ENCODE measurements at regions not wholly inside any gene's neighbourhood (a gene's known extent, or its start where the extent isn't known, plus 50 kb on each side); places are given as distances from the start of the nearest gene placed in this dataset.
A peak's percentile ranks its signal among the peaks of the same experiment; 100 is the strongest.
"Not testable (repeated sequence)": the region's sequence is repeated elsewhere in the genome, so short reads cannot be mapped to it uniquely, and the experiment has no call there.

DNA sequence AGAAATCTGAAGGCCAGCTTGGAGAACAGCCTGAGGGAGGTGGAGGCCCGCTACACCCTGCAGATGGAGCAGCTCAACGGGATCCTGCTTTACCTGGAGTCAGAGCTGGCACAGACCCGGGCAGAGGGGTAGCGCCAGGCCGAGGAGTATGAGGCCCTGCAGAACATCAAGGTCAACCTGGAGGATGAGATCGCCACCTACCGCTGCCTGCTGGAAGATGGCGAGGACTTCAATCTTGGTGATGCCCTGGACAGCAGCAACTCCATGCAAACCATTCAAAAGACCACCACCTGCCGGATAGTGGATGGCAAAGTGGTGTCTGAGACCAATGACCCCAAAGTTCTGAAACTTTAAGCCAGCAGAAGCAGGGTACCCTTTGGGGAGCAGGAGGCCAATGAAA lies 318.4 kb downstream of the ZFHX3 start:
- DNase-seq: not testable (repeated sequence)

DNA sequence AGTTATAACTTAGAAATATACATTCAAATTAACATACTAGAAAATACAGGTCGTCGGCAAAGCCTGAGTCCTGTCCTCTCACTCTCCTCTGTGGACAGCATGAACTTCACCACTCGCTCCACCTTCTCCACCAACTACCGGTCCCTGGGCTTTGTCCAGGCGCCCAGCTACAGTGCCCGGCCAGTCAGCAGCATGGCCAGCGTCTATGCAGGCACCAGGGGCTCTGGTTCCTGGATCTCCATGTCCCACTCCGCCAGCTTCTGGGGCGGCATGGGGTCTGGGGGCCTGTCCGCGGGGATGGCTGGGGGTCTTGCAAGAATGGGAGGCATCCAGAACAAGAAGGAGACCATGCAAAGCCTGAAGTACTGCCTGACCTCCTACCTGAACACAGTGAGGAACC lies 319.4 kb downstream of the ZFHX3 start:
- DNase-seq: no peak

DNA sequence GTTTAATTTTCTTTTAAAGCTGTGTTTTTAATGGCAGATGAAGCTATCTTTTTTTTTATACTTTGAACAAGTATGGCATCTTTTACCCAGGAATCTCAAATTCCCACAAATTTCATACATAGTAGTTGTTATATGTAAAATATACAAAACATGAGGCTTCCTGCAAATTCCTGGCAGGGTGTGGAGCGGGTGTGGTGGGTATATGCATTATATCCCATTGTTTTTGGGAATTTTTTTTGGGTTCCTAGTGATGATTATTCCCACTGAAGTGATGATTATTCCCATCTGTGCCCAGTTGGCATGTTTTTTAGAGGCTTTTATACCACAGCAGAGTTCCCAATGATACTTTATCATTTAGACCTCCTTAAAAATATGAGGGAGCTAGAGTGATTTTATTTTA lies 320.4 kb downstream of the ZFHX3 start:
- no peak for DNase-seq

DNA sequence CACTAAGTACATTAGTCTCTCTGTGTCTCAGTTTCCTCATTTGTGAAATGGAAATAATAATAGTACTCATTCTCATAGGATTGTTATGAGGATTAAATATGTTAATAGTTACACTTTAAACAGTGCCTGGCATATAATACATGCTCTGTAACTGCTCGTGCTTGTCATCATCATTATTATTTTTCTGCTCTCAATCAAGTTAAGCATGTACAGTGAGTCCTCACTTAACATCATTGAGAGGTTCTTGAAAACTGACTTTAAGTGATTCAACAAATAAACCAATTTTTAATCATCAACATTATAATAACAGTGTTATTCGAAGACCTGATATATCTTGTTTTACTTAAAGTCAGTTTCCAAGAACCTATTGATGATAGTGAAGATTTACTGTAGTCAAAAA lies 322.3 kb downstream of the ZFHX3 start:
- no peak for DNase-seq

DNA sequence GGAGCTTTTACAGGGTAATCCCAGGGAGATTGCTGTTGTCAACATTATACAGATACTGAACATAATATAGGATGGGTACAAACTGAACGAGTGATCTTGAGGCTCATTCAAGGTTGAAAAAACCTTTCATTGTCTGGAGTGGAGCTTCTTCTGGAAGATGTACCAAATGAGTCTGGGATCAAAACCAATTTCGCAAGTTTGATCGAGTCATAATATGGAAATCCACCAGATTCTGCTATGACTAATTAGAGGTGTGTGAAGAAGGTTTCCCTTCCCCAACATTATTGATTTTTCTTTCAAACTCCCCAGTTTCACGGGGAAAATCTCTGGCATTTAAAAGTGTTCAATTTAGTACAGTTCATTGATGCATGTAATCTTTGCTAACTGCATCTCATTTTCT lies 324.1 kb downstream of the ZFHX3 start:
- DNase-seq: no peak

DNA sequence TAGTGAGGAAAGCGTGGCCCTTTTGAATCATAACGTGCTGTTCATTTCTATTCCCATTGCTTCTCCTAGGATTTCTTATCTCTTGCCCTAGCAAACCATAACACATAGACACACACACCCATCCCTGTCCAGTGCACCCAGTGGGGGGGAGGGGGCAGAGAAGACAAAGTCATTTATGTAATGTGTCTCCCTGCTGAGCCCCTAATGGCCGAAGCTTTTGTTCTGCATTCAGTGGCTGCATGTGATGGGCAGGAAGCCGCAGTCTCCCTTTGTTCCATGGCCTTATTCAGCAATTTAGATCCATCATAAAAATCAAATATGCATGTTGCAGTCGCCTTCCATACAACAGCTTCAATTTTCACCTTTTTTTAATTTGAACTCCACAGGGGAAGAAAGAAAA lies 325.4 kb downstream of the ZFHX3 start:
- DNase-seq: peak; percentile 84

DNA sequence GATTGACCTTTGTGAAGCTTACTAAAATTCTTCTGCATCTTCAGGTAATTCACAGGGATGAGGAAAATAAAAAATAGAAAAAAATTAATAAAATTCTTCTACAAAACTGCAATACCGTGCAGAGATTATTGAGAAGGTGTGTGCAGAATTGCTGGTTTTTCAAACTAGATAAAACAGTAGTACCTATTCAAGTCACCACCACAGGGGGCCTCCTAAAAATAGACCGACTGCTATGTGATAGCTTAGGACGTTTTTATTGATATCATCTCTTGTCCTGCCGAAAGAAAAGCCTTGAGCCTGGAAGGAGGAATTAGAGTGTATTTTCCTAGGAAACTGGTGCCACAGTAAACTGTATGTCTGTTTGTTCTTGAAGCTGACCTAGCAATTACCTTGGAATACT lies 325.9 kb downstream of the ZFHX3 start:
- peak; percentile 84 for DNase-seq

DNA sequence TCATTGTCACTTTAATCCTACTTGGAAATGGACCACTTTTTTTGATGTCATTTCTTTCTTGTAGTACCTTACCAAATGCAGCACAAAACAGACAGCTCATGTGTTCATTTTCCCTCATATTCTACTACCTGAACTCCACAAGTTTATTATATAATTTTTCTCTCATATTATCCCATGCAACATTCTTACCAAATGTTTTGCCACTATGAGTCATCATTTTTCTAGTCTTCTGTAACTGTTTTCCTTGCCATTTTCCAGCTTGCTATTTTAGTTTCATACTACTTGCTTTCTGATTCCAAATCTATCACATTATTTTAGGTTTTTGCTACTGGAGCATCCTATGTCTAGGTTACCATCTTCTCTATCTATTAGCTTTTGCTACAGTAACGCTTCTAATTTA lies 332.7 kb downstream of the ZFHX3 start:
- DNase-seq: no peak

DNA sequence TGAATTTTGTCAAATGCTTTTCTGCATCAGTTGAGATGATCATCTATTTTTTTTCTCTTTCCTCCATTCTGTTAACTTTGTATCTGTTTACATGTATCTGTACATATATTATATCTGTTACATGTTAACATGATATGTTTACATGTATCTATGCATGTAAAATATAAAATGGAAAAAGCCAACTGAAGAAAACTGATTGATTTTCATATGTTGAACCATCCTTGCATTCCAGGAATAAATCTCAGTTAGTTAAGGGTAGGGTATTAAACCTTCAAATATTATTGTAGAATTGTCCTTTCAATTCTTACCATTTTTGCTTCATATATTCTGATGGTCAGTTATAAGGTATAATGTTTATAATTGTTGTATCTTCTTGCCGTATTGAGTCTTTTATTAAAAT lies 336.1 kb downstream of the ZFHX3 start:
- DNase-seq: no peak

DNA sequence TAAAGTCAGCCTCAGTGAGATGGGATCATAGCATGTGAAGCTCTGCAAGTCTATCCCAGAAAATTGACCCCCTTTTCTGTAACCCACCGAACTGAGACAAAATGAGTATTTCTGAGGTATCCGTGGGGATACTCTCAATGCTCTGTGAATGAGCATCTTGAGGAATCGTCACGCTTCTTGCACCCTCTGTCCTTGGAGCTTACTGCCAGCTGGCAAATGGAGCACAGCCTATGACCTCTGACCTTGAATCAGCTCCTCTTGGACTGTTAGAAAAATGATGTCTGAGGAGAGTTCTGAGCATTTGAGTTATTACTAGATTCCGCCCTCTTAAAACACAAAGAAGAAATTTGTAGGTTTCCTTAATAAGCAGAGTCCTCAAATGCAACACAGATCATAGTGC lies 342.1 kb downstream of the ZFHX3 start:
- no peak for DNase-seq

DNA sequence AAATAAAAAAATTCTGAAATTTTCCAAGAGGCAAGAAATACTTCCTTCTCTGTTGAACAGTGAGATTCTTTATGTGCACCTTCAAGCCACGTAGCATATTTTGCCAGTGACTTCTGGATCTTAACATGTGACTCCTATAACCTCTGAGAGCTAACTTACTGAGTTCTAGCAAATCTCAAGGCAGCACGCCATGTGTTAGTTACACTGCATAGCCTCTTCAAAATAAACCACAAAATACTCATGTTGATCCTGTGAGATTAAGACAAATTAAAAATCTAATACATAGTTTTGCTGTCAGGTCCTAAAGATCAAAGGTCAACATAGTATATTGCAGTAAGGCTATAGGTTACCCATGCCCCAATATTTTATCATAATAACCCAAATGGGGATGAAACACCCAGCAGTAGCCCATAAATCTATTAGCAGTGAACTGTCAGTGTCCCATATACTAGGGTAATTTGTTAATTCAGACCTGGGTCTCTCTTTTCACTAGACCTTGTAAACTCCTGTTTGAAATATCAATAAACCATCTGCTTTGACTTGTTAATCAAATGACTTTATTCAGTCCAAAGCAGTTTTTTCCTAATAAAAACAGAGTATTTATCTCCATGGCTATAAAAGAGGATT lies 343.1 kb downstream of the ZFHX3 start:
- no peak for DNase-seq

DNA sequence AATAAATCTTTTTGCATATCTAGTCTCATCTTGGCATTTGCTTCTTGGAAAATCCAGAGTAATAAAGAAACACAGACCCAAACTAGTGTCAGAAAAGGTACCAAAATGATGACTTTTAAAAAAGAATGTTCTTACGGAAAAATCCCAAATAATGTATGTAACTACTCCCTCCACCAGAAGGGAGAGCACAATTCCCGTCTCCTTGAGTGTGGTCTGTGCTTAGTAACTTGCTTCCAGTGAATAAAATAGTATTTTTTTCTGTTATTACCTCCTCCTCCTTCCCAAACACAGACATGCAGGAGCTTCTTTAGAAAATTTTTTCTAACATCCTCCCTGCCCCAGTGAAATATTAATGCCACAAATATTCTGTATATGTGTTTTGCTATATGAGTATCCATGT lies 358.1 kb downstream of the ZFHX3 start:
- no peak for DNase-seq

DNA sequence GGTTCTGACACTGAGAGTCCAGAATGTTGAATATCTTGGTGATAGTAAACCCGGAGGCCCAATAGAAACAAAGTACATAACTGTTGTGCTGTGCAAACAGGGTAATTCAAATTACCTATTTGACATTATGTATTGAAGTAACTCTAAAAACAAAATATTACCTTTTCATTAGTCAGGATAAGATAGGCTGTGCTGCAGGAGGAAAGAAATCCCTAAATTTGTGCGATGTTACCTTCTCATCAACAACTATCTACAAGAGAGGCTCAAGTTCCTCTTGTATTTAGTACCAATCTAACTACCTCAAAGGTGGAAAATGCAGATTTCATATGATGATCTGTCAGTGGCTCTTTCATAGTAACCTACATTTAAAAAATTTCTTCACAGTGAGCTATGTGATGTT lies 367.2 kb downstream of the ZFHX3 start:
- DNase-seq: no peak

DNA sequence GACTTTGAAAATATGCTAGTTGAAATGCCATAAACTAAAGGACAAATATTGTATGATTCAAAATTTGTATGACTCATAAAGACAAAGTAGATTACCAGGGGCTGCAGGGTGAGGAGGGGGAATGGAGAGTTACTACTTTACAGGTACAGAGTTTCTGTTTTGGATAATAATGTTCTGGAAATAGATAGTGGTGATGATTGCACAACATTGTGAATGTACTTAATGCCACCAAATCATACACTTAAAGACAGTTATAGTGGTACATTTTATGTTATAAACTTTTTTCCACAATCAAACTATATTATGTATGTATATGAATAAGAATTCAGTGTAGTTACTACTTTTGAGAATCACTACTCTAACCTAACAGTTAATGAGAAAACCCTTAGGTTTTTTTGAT lies 368.1 kb downstream of the ZFHX3 start:
- DNase-seq: no peak

DNA sequence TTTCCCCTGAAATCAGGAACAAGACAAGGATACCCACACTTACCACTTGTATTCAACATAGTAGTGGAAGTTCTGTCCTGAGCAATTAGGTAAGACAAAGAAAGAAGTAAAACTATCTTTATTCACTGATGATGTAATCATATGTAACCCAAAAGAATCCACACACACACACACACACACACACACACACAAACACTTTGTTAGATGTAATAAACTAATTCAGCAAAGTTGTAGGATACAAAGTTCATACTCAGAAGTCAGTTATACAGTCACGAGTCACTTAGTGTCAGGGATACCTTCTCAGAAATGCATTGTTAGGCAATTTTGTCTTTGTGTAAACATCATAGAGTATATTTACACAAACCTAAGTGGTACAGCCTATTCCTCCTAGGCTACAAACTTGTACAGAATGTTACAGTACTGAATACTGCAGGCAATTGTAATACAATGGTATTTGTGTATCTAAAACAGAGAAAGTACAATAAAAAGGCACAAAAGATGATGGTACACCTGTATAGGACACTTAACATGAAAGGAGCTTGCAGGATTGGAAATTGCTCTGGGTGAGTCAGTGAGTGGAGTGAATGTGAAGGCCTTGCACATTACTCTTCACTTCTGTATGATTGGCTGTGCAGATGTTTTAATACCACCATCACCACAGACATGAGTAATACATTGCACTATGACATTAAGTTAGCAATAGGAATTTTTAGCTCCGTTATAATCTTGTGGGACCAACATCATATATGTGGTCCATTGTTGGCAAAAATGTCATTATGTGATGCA lies 370.1 kb downstream of the ZFHX3 start:
- no peak for DNase-seq

DNA sequence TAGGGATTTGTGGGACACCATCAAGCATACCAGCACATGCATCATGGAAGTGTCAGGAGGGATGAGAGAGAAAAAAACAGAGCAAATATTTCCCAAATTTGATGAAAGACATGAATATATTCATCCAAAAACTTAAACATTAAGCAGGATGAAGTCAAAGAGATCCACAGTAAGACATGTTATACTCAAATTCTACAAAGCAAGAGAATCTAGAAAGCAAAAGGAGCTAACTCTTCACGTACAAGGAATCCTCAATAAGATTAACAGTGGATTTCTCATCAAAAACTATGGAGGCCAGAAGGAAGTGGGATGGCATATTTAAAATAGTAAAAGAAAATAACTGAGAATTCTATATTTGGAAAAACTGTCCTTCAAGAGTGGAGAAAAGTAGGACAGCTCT lies 374.8 kb downstream of the ZFHX3 start:
- no peak for DNase-seq

DNA sequence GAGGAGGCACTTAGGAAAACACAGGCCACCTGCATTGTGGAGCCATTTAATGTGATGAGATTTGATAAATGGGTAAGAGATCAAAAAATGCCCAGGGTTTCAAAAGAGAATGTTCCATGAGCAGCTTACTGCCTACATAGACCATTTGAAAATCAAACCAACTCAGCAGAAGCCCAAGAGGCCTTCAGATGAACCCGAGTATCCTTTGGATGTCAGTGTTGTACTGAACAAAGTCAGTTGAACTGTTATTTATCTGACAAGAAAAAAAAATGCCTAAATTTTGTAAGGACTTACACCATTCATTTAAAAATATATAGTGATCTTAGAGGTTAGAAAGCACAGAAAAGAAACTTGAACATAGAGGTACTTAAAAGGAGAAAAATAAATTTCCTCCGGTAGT lies 381.7 kb downstream of the ZFHX3 start:
- DNase-seq: peak; percentile 10

DNA sequence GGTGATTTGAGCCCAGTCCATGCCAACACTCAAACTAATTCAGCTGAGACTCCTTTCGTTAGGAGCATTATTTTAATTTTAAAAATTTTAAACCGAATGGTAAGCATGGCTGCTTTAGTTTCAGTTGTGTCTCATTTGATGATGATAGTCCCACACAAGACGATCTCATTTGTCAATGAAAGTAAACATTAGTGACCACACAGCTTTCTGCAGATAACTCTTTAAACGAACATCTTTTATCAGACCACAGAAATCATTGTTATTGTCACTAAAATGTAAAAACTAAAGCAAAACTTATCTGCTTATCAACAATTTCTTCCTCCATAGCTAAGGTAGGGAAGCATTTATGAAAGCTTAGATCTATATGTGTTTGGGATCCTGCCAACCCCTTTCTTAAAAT lies 382.2 kb downstream of the ZFHX3 start:
- DNase-seq: no peak

DNA sequence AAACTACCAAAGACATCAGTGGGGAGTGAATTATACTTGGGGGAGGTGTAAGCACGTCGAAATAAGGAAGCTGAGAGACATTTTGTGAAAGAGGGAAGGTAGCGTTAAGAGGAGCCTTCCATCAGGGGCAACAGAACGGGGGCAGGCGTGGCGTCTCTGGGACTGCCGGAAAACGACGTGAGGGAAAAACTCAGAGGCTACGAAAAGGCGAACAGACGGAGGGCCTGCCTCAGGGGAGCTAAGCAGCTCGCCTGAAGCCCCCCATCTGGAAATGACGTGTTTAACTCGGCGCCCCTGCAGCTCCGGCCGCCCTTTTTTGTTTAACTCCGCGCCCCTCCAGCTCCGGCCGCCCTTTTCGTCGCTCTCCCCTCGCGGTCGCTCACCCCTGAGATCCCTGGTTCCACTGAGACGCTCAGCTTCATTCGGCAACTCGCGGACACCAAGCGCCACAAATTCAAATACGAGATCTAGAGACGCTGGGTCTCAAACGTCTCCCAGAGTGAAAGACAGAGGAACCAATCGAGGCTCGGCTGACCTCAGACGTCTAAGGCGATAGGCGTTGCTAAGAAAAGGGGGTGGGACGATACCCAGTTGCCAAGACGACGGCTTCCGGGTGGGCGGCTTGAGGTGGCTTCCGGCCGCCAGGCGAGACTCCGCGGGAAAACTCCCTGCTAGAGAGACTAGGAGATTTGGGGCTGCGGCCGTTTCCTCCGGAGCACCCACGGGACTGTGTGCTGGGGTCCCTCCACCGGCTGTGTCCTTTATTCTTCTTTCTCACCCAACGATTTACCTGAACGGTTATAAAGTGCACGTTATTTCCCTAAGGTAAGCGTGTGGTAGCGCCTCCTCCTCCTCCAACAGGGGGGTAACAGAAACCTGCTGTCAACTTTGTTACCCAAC lies 383.2 kb downstream of the ZFHX3 start:
- peak; percentile 93 for DNase-seq

DNA sequence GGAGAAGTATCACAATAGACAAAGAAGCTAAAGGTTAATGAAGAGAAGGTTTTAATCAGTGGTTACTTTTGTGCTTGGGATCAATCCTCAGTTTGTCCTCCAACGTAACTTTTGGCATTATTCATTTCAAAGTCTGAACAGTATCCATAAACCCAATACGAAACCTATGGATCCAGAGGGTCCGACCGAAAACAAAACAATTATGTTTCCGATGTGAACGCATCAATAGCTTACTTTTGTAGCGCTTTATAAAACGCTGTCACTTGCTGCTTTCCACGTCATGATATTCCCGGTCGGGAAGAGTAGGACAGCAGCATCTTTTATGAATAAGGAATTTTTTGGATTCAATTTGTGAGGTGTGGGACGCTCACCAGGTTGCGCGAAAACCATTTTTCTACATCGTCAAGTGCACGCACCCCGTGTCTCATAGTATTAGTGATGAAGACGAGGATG lies 383.8 kb downstream of the ZFHX3 start:
- DNase-seq: no peak

DNA sequence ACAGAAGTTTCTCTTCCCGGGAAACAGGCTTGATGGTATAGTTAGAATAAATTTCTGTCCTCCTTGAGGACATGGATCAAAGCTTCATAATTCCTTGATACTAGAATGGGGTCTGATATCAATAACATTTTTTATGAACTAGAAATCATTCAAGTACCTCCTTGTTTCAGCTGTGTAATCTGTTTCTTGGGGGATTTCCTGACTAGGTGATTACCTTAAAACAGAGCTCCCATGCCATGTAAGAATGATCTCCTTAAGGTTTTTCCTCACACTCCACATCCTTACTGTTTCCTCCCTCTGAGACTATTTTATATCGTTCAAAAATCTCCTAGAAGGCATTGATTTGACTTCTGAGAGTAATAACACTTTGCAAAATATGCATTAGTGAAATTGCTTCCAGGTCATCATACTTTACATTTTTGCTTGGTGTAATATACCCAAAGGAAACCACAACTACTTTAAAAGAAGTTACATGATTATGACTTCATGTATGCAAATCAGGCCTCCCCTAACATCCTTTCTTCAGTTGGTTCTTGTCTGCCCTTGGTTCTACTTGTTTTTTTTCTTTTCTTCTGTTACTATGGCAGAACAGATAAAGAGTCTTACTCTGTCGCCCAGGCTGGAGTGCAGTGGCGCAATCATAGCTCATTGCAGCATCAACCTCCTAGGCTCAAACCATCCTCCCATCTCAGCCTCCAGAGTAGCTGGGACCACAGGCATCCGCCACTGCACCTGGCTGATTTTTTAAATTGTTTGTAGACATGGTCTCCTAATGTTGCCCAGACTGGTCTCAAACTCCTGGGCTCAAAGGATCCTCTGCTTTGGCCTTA lies 388.8 kb downstream of the ZFHX3 start:
- no peak for DNase-seq

DNA sequence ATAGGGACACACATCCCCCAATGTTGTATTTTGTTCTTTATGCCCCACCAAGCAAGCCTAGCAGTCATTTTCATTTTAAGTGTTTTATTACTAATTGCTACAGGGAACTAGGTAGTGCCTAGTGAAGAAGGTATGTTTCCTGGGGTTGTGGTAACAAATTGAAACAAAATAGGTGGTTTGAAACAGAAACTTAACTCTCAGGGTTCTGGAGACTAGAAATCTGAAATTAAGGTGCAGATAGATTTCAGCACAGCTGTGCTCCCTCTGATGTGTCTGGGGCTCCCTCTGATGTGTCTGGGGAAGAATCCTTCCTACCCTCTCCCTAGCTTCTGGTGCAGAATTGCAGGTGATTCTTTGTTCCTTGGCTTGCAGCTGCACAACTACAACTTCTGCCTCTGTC lies 390.1 kb downstream of the ZFHX3 start:
- no peak for DNase-seq

DNA sequence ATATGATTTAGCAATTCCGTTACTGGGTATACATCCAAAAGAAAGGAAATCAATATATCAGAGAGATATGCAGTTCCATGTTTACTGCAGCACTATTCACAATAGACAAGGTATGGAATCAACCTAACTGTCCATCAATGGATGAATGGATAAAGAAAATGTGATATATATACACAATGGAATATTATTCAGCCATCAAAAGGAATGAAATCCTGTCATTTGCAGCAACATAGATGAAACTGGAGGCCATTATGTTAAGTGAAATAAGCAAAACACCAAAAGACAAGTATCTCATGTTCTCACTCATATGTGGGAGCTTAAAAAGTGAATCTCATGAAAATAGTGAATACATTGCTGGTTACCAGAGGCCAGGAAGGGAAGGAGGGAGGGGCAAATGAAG lies 390.8 kb downstream of the ZFHX3 start:
- no peak for DNase-seq

Measured in NCI-H2227 treated with DMSO at 0.1 percent for 48 hours (cell line).